ENCODE measurements at regions not wholly inside any gene's neighbourhood (a gene's known extent, or its start where the extent isn't known, plus 50 kb on each side); places are given as distances from the start of the nearest gene placed in this dataset.

- Histone ChIP-seq H2AFZ (ENCODE audit: low read length) (no peak overlapping the region), H4K20me1 (ENCODE audit: insufficient read depth, low read length) (no peaks in the 10 kb centered on the region), H3K4me3 (replicated peaks in 1 of 3; ENCODE audit: insufficient read depth in 1 of 3, low read depth in 2 of 3, low read length in 3 of 3) (no peak overlapping the region), H3K27me3 (ENCODE audit: control insufficient read depth in 1 of 2, insufficient read depth in 2 of 2, low read length in 2 of 2) (no peaks in the 10 kb centered on the region), H3K36me3 (replicated peaks in 1 of 2; ENCODE audit: control insufficient read depth in 1 of 2, insufficient read depth in 2 of 2, low read length in 2 of 2) (no peaks in the 10 kb centered on the region), H3K27ac (ENCODE audit: extremely low read length, insufficient read depth, low read length) (no peak overlapping the region), H3K4me2 (ENCODE audit: low read depth, low read length) (no peak overlapping the region), H3K4me1 (ENCODE audit: insufficient read depth, low read length) (no peaks in the 10 kb centered on the region), H3K9ac (ENCODE audit: insufficient read depth, low read depth, low read length) (no peak overlapping the region), H3K9me3 (ENCODE audit: low read length) (peaks cover 88% of the 10 kb centered on the region), H3K79me2 (ENCODE audit: insufficient read depth, low read length) (no peaks in the 10 kb centered on the region)
- ChIA-PET POLR2A (no interaction called here), CTCF (ENCODE audit: low intra/inter-chr PET ratio, low total read pairs) (no interaction called here)
- no peak for FAIRE-seq
- in situ Hi-C loops (cut with HindIII; ENCODE audit: extremely low pct_ligation_motif_present, low pct_unique_long_range_greater_than_20kb) (no loop called here), intact Hi-C loops (cut with micrococcal nuclease; ENCODE audit: unreplicated experiment) (no loop called here)
- no TSS peak for BruUV-seq (replicated peaks)
- 2% methylated on average over 4 of the region's 4 CpGs for WGBS (ENCODE audit: low lambda C conversion rate)
- ATAC-seq = no peak
- no peak for DNase-seq (ENCODE audit: low spot score)
- TF ChIP-seq ZNF276 (CRISPR knock-in tag; IDR thresholded peaks at IDR 0.05; ENCODE audit: low read depth) = no peak
- TF ChIP-seq GPBP1L1 (CRISPR knock-in tag; IDR thresholded peaks at IDR 0.05) = no peak
- TF ChIP-seq KLF15 (CRISPR knock-in tag; IDR thresholded peaks at IDR 0.05; ENCODE audit: borderline replicate concordance) = no peak
- no peak for TF ChIP-seq DRAP1 (CRISPR knock-in tag; IDR thresholded peaks at IDR 0.05)
- no peak for TF ChIP-seq HINFP (CRISPR knock-in tag; IDR thresholded peaks at IDR 0.05; ENCODE audit: low read depth)
- TF ChIP-seq ISX (CRISPR knock-in tag; conservative IDR thresholded peaks at IDR 0.05) = no peak
- TF ChIP-seq ZC3H4 (CRISPR knock-in tag; IDR thresholded peaks at IDR 0.05; ENCODE audit: borderline replicate concordance) = no peak
- TF ChIP-seq SMARCE1 (IDR thresholded peaks at IDR 0.05; ENCODE audit: borderline replicate concordance) = no peak
- no peak for TF ChIP-seq ZNF605 (CRISPR knock-in tag; IDR thresholded peaks at IDR 0.05)
- TF ChIP-seq ZBTB3 (CRISPR knock-in tag; IDR thresholded peaks at IDR 0.05; ENCODE audit: borderline replicate concordance, low read depth) = no peak
- TF ChIP-seq TFAP4 (IDR thresholded peaks at IDR 0.05; ENCODE audit: borderline replicate concordance, low read depth) = no peak
- TF ChIP-seq THRA (CRISPR knock-in tag; IDR thresholded peaks at IDR 0.05; ENCODE audit: borderline replicate concordance) = no peak
- no peak for TF ChIP-seq ZNF34 (CRISPR knock-in tag; IDR thresholded peaks at IDR 0.05; ENCODE audit: borderline replicate concordance)
- no peak for TF ChIP-seq RAD51 (IDR thresholded peaks at IDR 0.05; ENCODE audit: borderline replicate concordance)
These were observed 699.1 kb downstream of the MCTP2 start for GRCh38 chr15:94930441-94930840.
